ENCODE measurements at regions not wholly inside any gene's neighbourhood (a gene's known extent, or its start where the extent isn't known, plus 50 kb on each side); places are given as distances from the start of the nearest gene placed in this dataset.

- no peak for TF ChIP-seq CTCF (IDR thresholded peaks at IDR 0.05)
- TF ChIP-seq POLR2A (IDR thresholded peaks at IDR 0.05): no peak
Observed at GRCh38 chr2:593356-594026, 83.7 kb downstream of the TMEM18 start.
